Liver (tissue), 8 donors: ENCODE measurements at regions not wholly inside any gene's neighbourhood (a gene's known extent, or its start where the extent isn't known, plus 50 kb on each side); places are given as distances from the start of the nearest gene placed in this dataset.

Source experiments
- DNase-seq: peaks from one replicate; pipeline ENCODE4 v3.0.0-alpha.2; 2017; ENCODE audit warnings: low spot score
- H3K27ac ChIP-seq, 2 donors: one replicate each; pipeline ENCODE4 v1.7.0; 2013; ENCODE audit warnings: inconsistent platforms in 2 of 2, low read length in 2 of 2, control low read depth in 1 of 2, low read depth in 1 of 2, mild to moderate bottlenecking in 1 of 2
- H3K27me3 ChIP-seq, 4 donors: one replicate each; pipeline versions ENCODE4 v1.6.1 to v1.7.0; 2013; ENCODE audit warnings: low read length in 3 of 4, inconsistent platforms in 1 of 4, mild to moderate bottlenecking in 1 of 4, moderate library complexity in 1 of 4; ENCODE audit not compliant: control insufficient read depth in 4 of 4, insufficient read depth in 4 of 4
- H3K36me3 ChIP-seq, 4 donors: one replicate each; pipeline versions ENCODE4 v1.6.1 to v1.7.0; 2013; ENCODE audit warnings: low read length in 3 of 4, mild to moderate bottlenecking in 3 of 4, low read depth in 1 of 4, moderate library complexity in 1 of 4; ENCODE audit not compliant: control insufficient read depth in 4 of 4, insufficient read depth in 3 of 4
- H3K4me1 ChIP-seq, 4 donors: one replicate each; pipeline versions ENCODE4 v1.6.1 to v1.7.0; 2013; ENCODE audit warnings: low read length in 3 of 4, mild to moderate bottlenecking in 3 of 4, moderate library complexity in 1 of 4; ENCODE audit not compliant: control insufficient read depth in 4 of 4, insufficient read depth in 4 of 4
- H3K4me3 ChIP-seq, 3 donors: one replicate each; pipeline versions ENCODE4 v1.6.1 to v1.7.0; 2013; ENCODE audit warnings: low read length in 3 of 3, control low read depth in 1 of 3, low read depth in 1 of 3, mild to moderate bottlenecking in 1 of 3
- H3K9ac ChIP-seq, 2 donors: one replicate each; pipeline ENCODE4 v1.7.0; 2013; ENCODE audit warnings: low read length in 2 of 2, mild to moderate bottlenecking in 2 of 2, moderate library complexity in 2 of 2, control low read depth in 1 of 2, low read depth in 1 of 2
- H3K9me3 ChIP-seq, 4 donors: one replicate each; pipeline versions ENCODE4 v1.6.1 to v1.7.0; 2013; ENCODE audit warnings: low read length in 3 of 4; ENCODE audit not compliant: control insufficient read depth in 4 of 4
- CTCF ChIP-seq: fragments of 150-350 bp; IDR thresholded peaks from 2 replicates; pipeline ENCODE4 v1.5.1; 2017; ENCODE audit warnings: improper control_type of control experiment, low read depth, low read length; ENCODE audit not compliant: missing input control
- EGR1 ChIP-seq, 2 donors: IDR thresholded peaks; 2 replicates each; pipeline ENCODE4 v1.6.1; 2016 to 2018; ENCODE audit warnings: antibody characterized with exemption in 2 of 2, low read depth in 2 of 2
- FOXA1 ChIP-seq: IDR thresholded peaks from 2 replicates; pipeline ENCODE4 v1.6.1; 2016; ENCODE audit warnings: antibody characterized with exemption
- FOXA2 ChIP-seq: IDR thresholded peaks from 2 replicates; pipeline ENCODE4 v1.6.1; 2016; ENCODE audit warnings: antibody characterized with exemption
- GABPA ChIP-seq, 2 donors: IDR thresholded peaks in 1 of 2; conservative IDR thresholded peaks in 1 of 2; 2 replicates each; pipeline ENCODE4 v1.6.1; 2016; ENCODE audit warnings: antibody characterized with exemption in 2 of 2, mild to moderate bottlenecking in 1 of 2, moderate library complexity in 1 of 2
- HNF4A ChIP-seq, 2 donors: conservative IDR thresholded peaks; 2 replicates each; pipeline ENCODE4 v1.6.1; 2016; ENCODE audit warnings: antibody characterized with exemption in 2 of 2, mild to moderate bottlenecking in 2 of 2
- HNF4G ChIP-seq: IDR thresholded peaks from 2 replicates; pipeline ENCODE4 v1.6.1; 2016; ENCODE audit warnings: antibody characterized with exemption
- JUND ChIP-seq, 2 donors: IDR thresholded peaks; 2 replicates each; pipeline ENCODE4 v1.6.1; 2016; ENCODE audit warnings: antibody characterized with exemption in 2 of 2
- NR2F2 ChIP-seq: IDR thresholded peaks from 2 replicates; pipeline ENCODE4 v1.6.1; 2016; ENCODE audit warnings: antibody characterized with exemption
- RAD21 ChIP-seq, 2 donors: IDR thresholded peaks; 2 replicates each; pipeline ENCODE4 v1.6.1; 2016; ENCODE audit warnings: antibody characterized with exemption in 2 of 2, mild to moderate bottlenecking in 2 of 2
- REST ChIP-seq: IDR thresholded peaks from 2 replicates; pipeline ENCODE4 v1.6.1; 2016; ENCODE audit warnings: antibody characterized with exemption, mild to moderate bottlenecking
- RXRA ChIP-seq, 2 donors: IDR thresholded peaks; 2 replicates each; pipeline ENCODE4 v1.6.1; 2017 to 2018; ENCODE audit warnings: antibody characterized with exemption in 2 of 2, mild to moderate bottlenecking in 1 of 2
- SP1 ChIP-seq: IDR thresholded peaks from 2 replicates; pipeline ENCODE4 v1.6.1; 2018; ENCODE audit warnings: antibody characterized with exemption, mild to moderate bottlenecking
- TAF1 ChIP-seq: conservative IDR thresholded peaks from 2 replicates; pipeline ENCODE4 v1.6.1; 2016; ENCODE audit warnings: antibody characterized with exemption, mild to moderate bottlenecking
- YY1 ChIP-seq: IDR thresholded peaks from 2 replicates; pipeline ENCODE4 v1.6.1; 2016; ENCODE audit warnings: antibody characterized with exemption, mild to moderate bottlenecking
- WGBS: extraction: QIAGEN DNeasy Blood & Tissue Kit; methylation state at CpG from one replicate; pipeline ENCODE4 v1.1.7; 2013; 5-methylcytosine and 5-hydroxymethylcytosine counted together
- TF ChIP-seq, protein P1 (sequence below): IDR thresholded peaks from 2 replicates; pipeline ENCODE4 v1.6.1; 2016; ENCODE audit warnings: antibody characterized with exemption
- TF ChIP-seq, protein P2 (sequence below): IDR thresholded peaks from 2 replicates; pipeline ENCODE4 v1.6.1; 2016; ENCODE audit warnings: antibody characterized with exemption
- TF ChIP-seq, protein P3 (sequence below): IDR thresholded peaks from 2 replicates; pipeline ENCODE4 v1.6.1; 2016; ENCODE audit warnings: antibody characterized with exemption
- donor health status: healthy.
- donor health status: healthy.
- donor health status: healthy.
- donor health status: healthy.
- donor health status: healthy.

DNA sequence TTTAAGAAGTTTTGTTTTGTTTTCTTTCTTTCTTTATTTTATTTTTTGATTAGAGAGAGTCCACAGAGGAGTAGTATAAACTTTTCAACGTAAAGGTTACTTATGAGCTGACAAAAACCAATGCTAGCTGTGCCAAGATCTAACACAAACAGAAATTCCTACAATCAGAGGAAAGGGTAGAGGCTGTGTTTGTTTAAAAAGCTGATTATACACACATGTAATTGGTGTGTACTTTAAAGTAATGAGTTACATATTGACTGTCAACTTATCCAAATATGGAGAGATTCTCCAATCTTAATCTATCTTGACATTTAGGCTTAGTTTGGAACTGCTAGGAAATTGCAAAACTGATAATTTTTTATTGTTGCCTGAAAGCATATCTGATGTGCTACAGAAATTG is 63.7 kb upstream of the FAM110C start (continued):
- no peak for TF ChIP-seq YY1

GRCh38 chr2:108920-109809 is 62.9 kb upstream of the FAM110C start:
- Histone ChIP-seq H3K36me3 (no peaks in the 10 kb centered on the region), H3K4me3 (no peak overlapping the region), H3K27me3 (no peaks in the 10 kb centered on the region), H3K9ac (no peak overlapping the region), H3K9me3 (peaks cover 0 to 5% (median 2%) of the 10 kb centered on the region in 4 donors), H3K4me1 (peaks cover 0 to 15% (median 4%) of the 10 kb centered on the region in 4 donors), H3K27ac (no peak overlapping the region)
- TF ChIP-seq NR2F2 (no peak), FOXA2 (no peak), HNF4A (conservative IDR thresholded peaks at IDR 0.05) (no peak), SP1 (no peak), HNF4G (no peak), CTCF (no peak), RAD21 (IDR thresholded peaks at IDR 0.05) (no peak), REST (no peak), FOXA1 (no peak), YY1 (no peak), TAF1 (no peak), GABPA (IDR thresholded peaks at IDR 0.05 in 1 of 2, conservative IDR thresholded peaks at IDR 0.05 in 1 of 2) (no peak), RXRA (IDR thresholded peaks at IDR 0.05) (no peak), JUND (IDR thresholded peaks at IDR 0.05) (no peak), EGR1 (IDR thresholded peaks at IDR 0.05; ENCODE audit: low read depth in 2 of 2) (no peak)
- TF ChIP-seq, protein P1, sequence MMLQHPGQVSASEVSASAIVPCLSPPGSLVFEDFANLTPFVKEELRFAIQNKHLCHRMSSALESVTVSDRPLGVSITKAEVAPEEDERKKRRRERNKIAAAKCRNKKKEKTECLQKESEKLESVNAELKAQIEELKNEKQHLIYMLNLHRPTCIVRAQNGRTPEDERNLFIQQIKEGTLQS: no peak
- TF ChIP-seq, protein P2, sequence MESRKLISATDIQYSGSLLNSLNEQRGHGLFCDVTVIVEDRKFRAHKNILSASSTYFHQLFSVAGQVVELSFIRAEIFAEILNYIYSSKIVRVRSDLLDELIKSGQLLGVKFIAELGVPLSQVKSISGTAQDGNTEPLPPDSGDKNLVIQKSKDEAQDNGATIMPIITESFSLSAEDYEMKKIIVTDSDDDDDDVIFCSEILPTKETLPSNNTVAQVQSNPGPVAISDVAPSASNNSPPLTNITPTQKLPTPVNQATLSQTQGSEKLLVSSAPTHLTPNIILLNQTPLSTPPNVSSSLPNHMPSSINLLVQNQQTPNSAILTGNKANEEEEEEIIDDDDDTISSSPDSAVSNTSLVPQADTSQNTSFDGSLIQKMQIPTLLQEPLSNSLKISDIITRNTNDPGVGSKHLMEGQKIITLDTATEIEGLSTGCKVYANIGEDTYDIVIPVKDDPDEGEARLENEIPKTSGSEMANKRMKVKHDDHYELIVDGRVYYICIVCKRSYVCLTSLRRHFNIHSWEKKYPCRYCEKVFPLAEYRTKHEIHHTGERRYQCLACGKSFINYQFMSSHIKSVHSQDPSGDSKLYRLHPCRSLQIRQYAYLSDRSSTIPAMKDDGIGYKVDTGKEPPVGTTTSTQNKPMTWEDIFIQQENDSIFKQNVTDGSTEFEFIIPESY: no peak
- TF ChIP-seq, protein P3, sequence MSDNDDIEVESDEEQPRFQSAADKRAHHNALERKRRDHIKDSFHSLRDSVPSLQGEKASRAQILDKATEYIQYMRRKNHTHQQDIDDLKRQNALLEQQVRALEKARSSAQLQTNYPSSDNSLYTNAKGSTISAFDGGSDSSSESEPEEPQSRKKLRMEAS: no peak
- WGBS: 60% methylated on average over 5 of the region's 5 CpGs
- no peak for DNase-seq
